ENCODE measurements at regions not wholly inside any gene's neighbourhood (a gene's known extent, or its start where the extent isn't known, plus 50 kb on each side); places are given as distances from the start of the nearest gene placed in this dataset.

GRCh38 chr5:77569409-77569808 is 69.1 kb downstream of the OTP start:
- Mint-ChIP-seq H3K9me3 (no peaks in the 10 kb centered on the region), H3K4me3 (no peak overlapping the region), H3K27ac (no peak overlapping the region), H3K36me3 (no peaks in the 10 kb centered on the region), H3K4me1 (no peaks in the 10 kb centered on the region), H3K27me3 (no peaks in the 10 kb centered on the region)
- H3K9me3 ChIP-seq (ENCODE audit: control insufficient read depth in 2 of 2, low read length in 2 of 2) = no peaks in the 10 kb centered on the region
- no peak overlapping the region for H3K4me3 ChIP-seq (ENCODE audit: low read depth, low read length)
- DNase-seq = no peak
- no peaks in the 10 kb centered on the region for H3K36me3 ChIP-seq (ENCODE audit: control insufficient read depth, insufficient read depth, low read length)
- H3K27ac ChIP-seq (ENCODE audit: insufficient read depth, low read length, poor library complexity, severe bottlenecking) = no peak overlapping the region
- H3K4me1 ChIP-seq (ENCODE audit: control insufficient read depth, insufficient read depth, low read length, poor library complexity, severe bottlenecking) = no peaks in the 10 kb centered on the region
- no peak for ATAC-seq (ENCODE audit: low read depth in 2 of 2)
- peaks cover 24% of the 10 kb centered on the region for H3K27me3 ChIP-seq (ENCODE audit: control insufficient read depth, insufficient read depth, low read length)

GRCh38 chr5:77568555-77568954 is 70.0 kb downstream of the OTP start:
- no peaks in the 10 kb centered on the region for H3K36me3 Mint-ChIP-seq
- H3K27me3 Mint-ChIP-seq = no peaks in the 10 kb centered on the region
- ATAC-seq (ENCODE audit: low read depth in 2 of 2) = no peak
- H3K36me3 ChIP-seq (ENCODE audit: control insufficient read depth, insufficient read depth, low read length) = no peaks in the 10 kb centered on the region
- H3K9me3 Mint-ChIP-seq = no peaks in the 10 kb centered on the region
- no peaks in the 10 kb centered on the region for H3K4me1 ChIP-seq (ENCODE audit: control insufficient read depth, insufficient read depth, low read length, poor library complexity, severe bottlenecking)
- peaks cover 25% of the 10 kb centered on the region for H3K27me3 ChIP-seq (ENCODE audit: control insufficient read depth, insufficient read depth, low read length)
- H3K4me3 Mint-ChIP-seq = no peak overlapping the region
- H3K4me3 ChIP-seq (ENCODE audit: low read depth, low read length) = no peak overlapping the region
- H3K27ac ChIP-seq (ENCODE audit: insufficient read depth, low read length, poor library complexity, severe bottlenecking) = no peak overlapping the region
- no peak for DNase-seq
- H3K9me3 ChIP-seq (ENCODE audit: control insufficient read depth in 2 of 2, low read length in 2 of 2) = no peaks in the 10 kb centered on the region
- H3K4me1 Mint-ChIP-seq = no peaks in the 10 kb centered on the region
- H3K27ac Mint-ChIP-seq = no peak overlapping the region

GRCh38 chr5:77568082-77568481 is 70.4 kb downstream of the OTP start:
- Mint-ChIP-seq H3K27ac (no peak overlapping the region), H3K4me1 (no peaks in the 10 kb centered on the region), H3K4me3 (no peak overlapping the region), H3K27me3 (no peaks in the 10 kb centered on the region), H3K36me3 (no peaks in the 10 kb centered on the region), H3K9me3 (no peaks in the 10 kb centered on the region)
- no peak overlapping the region for H3K4me3 ChIP-seq (ENCODE audit: low read depth, low read length)
- no peaks in the 10 kb centered on the region for H3K36me3 ChIP-seq (ENCODE audit: control insufficient read depth, insufficient read depth, low read length)
- no peaks in the 10 kb centered on the region for H3K9me3 ChIP-seq (ENCODE audit: control insufficient read depth in 2 of 2, low read length in 2 of 2)
- no peak for ATAC-seq (ENCODE audit: low read depth in 2 of 2)
- H3K4me1 ChIP-seq (ENCODE audit: control insufficient read depth, insufficient read depth, low read length, poor library complexity, severe bottlenecking) = no peaks in the 10 kb centered on the region
- no peak for DNase-seq
- H3K27ac ChIP-seq (ENCODE audit: insufficient read depth, low read length, poor library complexity, severe bottlenecking) = no peak overlapping the region
- H3K27me3 ChIP-seq (ENCODE audit: control insufficient read depth, insufficient read depth, low read length) = peaks cover 22% of the 10 kb centered on the region

GRCh38 chr5:77563475-77563874 is 71.4 kb upstream of the WDR41 start:
- ATAC-seq (ENCODE audit: low read depth in 2 of 2) = no peak
- no peak overlapping the region for H3K4me3 Mint-ChIP-seq
- H3K36me3 Mint-ChIP-seq = no peaks in the 10 kb centered on the region
- Histone ChIP-seq H3K27ac (ENCODE audit: insufficient read depth, low read length, poor library complexity, severe bottlenecking) (no peak overlapping the region), H3K36me3 (ENCODE audit: control insufficient read depth, insufficient read depth, low read length) (no peaks in the 10 kb centered on the region), H3K9me3 (ENCODE audit: control insufficient read depth in 2 of 2, low read length in 2 of 2) (no peaks in the 10 kb centered on the region), H3K27me3 (ENCODE audit: control insufficient read depth, insufficient read depth, low read length) (peaks cover 16% of the 10 kb centered on the region), H3K4me3 (ENCODE audit: low read depth, low read length) (no peak overlapping the region), H3K4me1 (ENCODE audit: control insufficient read depth, insufficient read depth, low read length, poor library complexity, severe bottlenecking) (no peaks in the 10 kb centered on the region)
- H3K9me3 Mint-ChIP-seq = no peaks in the 10 kb centered on the region
- no peaks in the 10 kb centered on the region for H3K4me1 Mint-ChIP-seq
- DNase-seq = no peak
- no peak overlapping the region for H3K27ac Mint-ChIP-seq
- H3K27me3 Mint-ChIP-seq = peaks cover 13% of the 10 kb centered on the region

GRCh38 chr5:77561965-77562364 is 69.8 kb upstream of the WDR41 start:
- Mint-ChIP-seq H3K27ac (peak overlapping the region in 1 of 3 donors; percentile 32), H3K4me1 (no peaks in the 10 kb centered on the region), H3K27me3 (peaks cover 17% of the 10 kb centered on the region), H3K9me3 (peaks cover 0 to 2% (median 0%) of the 10 kb centered on the region in 7 donors), H3K4me3 (no peak overlapping the region), H3K36me3 (no peaks in the 10 kb centered on the region)
- H3K27me3 ChIP-seq (ENCODE audit: control insufficient read depth, insufficient read depth, low read length) = peaks cover 12% of the 10 kb centered on the region
- H3K9me3 ChIP-seq (ENCODE audit: control insufficient read depth in 2 of 2, low read length in 2 of 2) = no peaks in the 10 kb centered on the region
- DNase-seq = no peak
- H3K4me3 ChIP-seq (ENCODE audit: low read depth, low read length) = no peak overlapping the region
- H3K36me3 ChIP-seq (ENCODE audit: control insufficient read depth, insufficient read depth, low read length) = no peaks in the 10 kb centered on the region
- H3K4me1 ChIP-seq (ENCODE audit: control insufficient read depth, insufficient read depth, low read length, poor library complexity, severe bottlenecking) = no peaks in the 10 kb centered on the region
- H3K27ac ChIP-seq (ENCODE audit: insufficient read depth, low read length, poor library complexity, severe bottlenecking) = no peak overlapping the region
- no peak for ATAC-seq (ENCODE audit: low read depth in 2 of 2)

GRCh38 chr5:77560677-77561263 is 68.7 kb upstream of the WDR41 start:
- no peak overlapping the region for H3K27ac ChIP-seq (ENCODE audit: insufficient read depth, low read length, poor library complexity, severe bottlenecking)
- Mint-ChIP-seq H3K27ac (no peak overlapping the region), H3K9me3 (peaks cover 0 to 2% (median 0%) of the 10 kb centered on the region in 7 donors), H3K4me1 (no peaks in the 10 kb centered on the region), H3K27me3 (peaks cover 18% of the 10 kb centered on the region), H3K36me3 (no peaks in the 10 kb centered on the region), H3K4me3 (no peak overlapping the region)
- DNase-seq = peak in 2 of 3 donors; percentile 3 to 41
- H3K4me1 ChIP-seq (ENCODE audit: control insufficient read depth, insufficient read depth, low read length, poor library complexity, severe bottlenecking) = no peaks in the 10 kb centered on the region
- H3K9me3 ChIP-seq (ENCODE audit: control insufficient read depth in 2 of 2, low read length in 2 of 2) = no peaks in the 10 kb centered on the region
- H3K36me3 ChIP-seq (ENCODE audit: control insufficient read depth, insufficient read depth, low read length) = no peaks in the 10 kb centered on the region
- no peak for ATAC-seq (ENCODE audit: low read depth in 2 of 2)
- no peak overlapping the region for H3K4me3 ChIP-seq (ENCODE audit: low read depth, low read length)
- peaks cover 8% of the 10 kb centered on the region for H3K27me3 ChIP-seq (ENCODE audit: control insufficient read depth, insufficient read depth, low read length)

- no peaks in the 10 kb centered on the region for H3K4me1 Mint-ChIP-seq
- H3K9me3 ChIP-seq (ENCODE audit: control insufficient read depth in 2 of 2, low read length in 2 of 2) = no peaks in the 10 kb centered on the region
- no peaks in the 10 kb centered on the region for H3K36me3 ChIP-seq (ENCODE audit: control insufficient read depth, insufficient read depth, low read length)
- DNase-seq (no peak), ATAC-seq (ENCODE audit: low read depth in 2 of 2) (no peak)
- H3K27me3 ChIP-seq (ENCODE audit: control insufficient read depth, insufficient read depth, low read length) = peaks cover 3% of the 10 kb centered on the region
- H3K27ac ChIP-seq (ENCODE audit: insufficient read depth, low read length, poor library complexity, severe bottlenecking) = no peak overlapping the region
- no peaks in the 10 kb centered on the region for H3K4me1 ChIP-seq (ENCODE audit: control insufficient read depth, insufficient read depth, low read length, poor library complexity, severe bottlenecking)
- H3K4me3 ChIP-seq (ENCODE audit: low read depth, low read length) = no peak overlapping the region
- no peak overlapping the region for H3K4me3 Mint-ChIP-seq
- H3K27me3 Mint-ChIP-seq = peaks cover 18% of the 10 kb centered on the region
- no peaks in the 10 kb centered on the region for H3K36me3 Mint-ChIP-seq
- peaks cover 0 to 2% (median 0%) of the 10 kb centered on the region in 7 donors for H3K9me3 Mint-ChIP-seq
- no peak overlapping the region for H3K27ac Mint-ChIP-seq
Observed at GRCh38 chr5:77558266-77558665, 66.2 kb upstream of the WDR41 start.

- Histone ChIP-seq H3K4me3 (ENCODE audit: low read depth, low read length) (no peak overlapping the region), H3K9me3 (ENCODE audit: control insufficient read depth in 2 of 2, low read length in 2 of 2) (no peaks in the 10 kb centered on the region), H3K27ac (ENCODE audit: insufficient read depth, low read length, poor library complexity, severe bottlenecking) (no peak overlapping the region), H3K36me3 (ENCODE audit: control insufficient read depth, insufficient read depth, low read length) (no peaks in the 10 kb centered on the region), H3K27me3 (ENCODE audit: control insufficient read depth, insufficient read depth, low read length) (no peaks in the 10 kb centered on the region), H3K4me1 (ENCODE audit: control insufficient read depth, insufficient read depth, low read length, poor library complexity, severe bottlenecking) (no peaks in the 10 kb centered on the region)
- DNase-seq (no peak), ATAC-seq (ENCODE audit: low read depth in 2 of 2) (no peak)
- H3K9me3 Mint-ChIP-seq = peaks cover 0 to 8% (median 5%) of the 10 kb centered on the region in 7 donors
- H3K4me1 Mint-ChIP-seq = no peaks in the 10 kb centered on the region
- H3K4me3 Mint-ChIP-seq = no peak overlapping the region
- H3K27ac Mint-ChIP-seq = no peak overlapping the region
- H3K36me3 Mint-ChIP-seq = no peaks in the 10 kb centered on the region
- H3K27me3 Mint-ChIP-seq = peaks cover 6% of the 10 kb centered on the region
Observed at GRCh38 chr5:77550406-77550805, 58.3 kb upstream of the WDR41 start.
